ENCODE measurements at regions not wholly inside any gene's neighbourhood (a gene's known extent, or its start where the extent isn't known, plus 50 kb on each side); places are given as distances from the start of the nearest gene placed in this dataset.
"Not testable (repeated sequence)": the region's sequence is repeated elsewhere in the genome, so short reads cannot be mapped to it uniquely, and the experiment has no call there.

DNA sequence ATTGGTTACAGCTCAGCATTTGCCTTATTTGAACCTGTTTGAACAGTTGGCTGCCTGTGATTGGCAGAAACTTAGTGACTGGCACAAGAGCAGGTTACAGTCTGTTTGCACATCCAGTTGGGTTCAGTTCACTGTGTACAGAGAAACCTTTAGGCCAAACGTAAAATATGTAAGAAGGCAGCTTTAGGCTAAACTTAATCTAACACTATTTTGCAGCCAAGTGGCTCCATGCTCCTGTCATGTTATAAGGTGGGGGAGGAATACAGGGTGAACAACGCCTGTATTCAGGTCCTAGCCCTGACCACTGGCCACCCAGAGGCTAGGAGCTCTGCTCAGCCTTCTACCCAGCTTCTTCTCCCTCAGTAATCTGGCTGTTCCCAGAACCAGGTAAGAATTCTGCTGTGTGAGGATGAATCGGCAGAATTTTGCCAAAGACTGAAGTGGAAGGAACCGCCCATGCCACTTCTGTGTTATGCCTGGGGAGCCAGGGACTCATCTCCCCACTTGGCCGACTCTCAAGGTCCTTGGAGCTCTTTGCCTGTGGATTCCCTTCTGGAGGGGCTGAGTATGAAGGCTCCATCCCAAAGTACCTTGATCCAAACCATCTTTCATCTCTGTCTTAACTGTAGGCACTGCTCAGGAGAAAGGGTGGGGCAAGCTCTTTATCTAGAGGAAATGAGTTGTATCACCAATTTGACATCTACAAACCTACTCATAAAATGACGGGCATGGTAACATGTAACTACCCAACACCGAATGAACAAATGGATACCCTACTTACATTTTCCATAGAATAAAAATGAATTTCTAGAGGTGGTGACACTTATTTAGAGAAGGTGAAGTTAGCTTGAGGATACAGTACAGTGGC lies 164.4 kb upstream of the NAMPT start:
- no peak for DNase-seq (ENCODE audit: low read depth)

GRCh38 chr7:106448346-106448991 lies 163.7 kb upstream of the NAMPT start:
- DNase-seq (ENCODE audit: low read depth), result no peak

DNA sequence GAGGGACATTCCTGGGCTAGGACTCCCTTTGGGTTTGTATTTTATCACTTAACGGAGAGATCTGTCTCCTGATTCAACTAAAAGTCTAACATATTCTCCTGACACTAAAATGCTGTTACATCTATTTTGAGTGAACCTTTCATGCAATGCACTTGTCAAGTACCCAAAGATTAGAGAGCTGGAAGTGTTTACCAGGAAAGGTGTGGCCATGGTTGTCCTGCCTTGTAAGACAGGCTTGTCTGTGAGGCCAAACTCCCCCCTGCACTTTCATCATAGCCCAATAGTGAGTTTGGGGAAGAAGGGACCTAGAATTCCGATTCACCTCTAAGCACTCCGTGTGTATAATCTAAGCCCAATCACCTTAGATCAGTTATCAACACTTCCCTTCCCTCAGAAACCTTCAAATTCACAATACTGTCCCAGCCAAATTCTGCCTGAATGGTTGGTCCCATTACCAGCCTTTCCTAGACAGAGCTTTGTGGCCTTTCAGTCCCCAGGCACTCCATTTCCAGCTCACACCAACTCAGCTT lies 162.6 kb upstream of the NAMPT start:
- DNase-seq (ENCODE audit: low read depth), result no peak

GRCh38 chr7:106445366-106445765 lies 160.6 kb upstream of the NAMPT start:
- not testable (repeated sequence) for DNase-seq (ENCODE audit: low read depth)

DNA sequence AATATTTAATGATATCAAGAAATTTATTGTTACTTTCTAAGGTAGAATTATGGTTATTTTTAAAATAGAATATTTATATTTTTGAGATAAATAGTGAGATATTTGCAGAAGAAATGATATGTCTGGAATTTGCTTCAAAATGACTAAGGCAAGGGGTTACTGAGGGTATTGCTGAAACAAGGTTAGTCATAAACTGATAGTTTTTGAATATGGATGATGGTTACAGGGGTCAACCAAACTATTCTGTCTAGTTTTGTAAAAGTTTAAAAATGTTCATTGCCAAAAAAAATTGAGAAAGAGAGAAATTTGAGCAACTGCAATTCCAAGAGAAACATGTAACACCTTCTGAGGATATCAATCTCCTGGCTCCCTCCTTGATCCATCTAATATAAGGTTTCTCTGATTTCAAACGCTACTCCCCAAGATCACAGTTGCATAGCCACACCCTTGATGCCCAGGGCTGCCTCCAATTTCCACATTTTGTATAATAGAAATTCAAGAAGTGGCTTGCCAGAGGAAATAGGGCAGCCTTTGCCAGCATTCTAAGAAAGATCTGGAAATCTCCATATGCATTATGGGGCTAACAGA lies 159.4 kb upstream of the NAMPT start:
- DNase-seq (ENCODE audit: low read depth), result no peak

DNA sequence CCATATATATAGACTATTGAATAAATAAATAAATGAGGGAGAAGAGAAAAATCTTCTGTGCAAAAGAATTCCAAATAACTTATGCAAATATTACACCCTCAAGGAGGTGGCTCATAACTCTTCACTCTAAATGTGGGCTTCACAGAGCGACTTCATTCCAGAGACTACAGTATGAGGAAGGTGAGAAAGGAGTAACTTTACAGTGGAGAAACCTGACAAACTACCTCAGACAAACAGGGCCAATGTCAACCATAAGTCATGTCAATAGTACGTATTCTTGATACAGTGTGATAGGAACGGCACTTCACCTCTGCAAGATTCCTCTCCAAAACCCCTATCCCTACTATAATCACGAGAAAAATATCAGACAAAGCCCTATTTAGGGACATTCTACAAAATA lies 158.4 kb upstream of the NAMPT start:
- no peak for DNase-seq (ENCODE audit: low read depth)

- no peak for DNase-seq (ENCODE audit: low read depth)
Observed at GRCh38 chr7:106442476-106442875, 157.7 kb upstream of the NAMPT start.

DNA sequence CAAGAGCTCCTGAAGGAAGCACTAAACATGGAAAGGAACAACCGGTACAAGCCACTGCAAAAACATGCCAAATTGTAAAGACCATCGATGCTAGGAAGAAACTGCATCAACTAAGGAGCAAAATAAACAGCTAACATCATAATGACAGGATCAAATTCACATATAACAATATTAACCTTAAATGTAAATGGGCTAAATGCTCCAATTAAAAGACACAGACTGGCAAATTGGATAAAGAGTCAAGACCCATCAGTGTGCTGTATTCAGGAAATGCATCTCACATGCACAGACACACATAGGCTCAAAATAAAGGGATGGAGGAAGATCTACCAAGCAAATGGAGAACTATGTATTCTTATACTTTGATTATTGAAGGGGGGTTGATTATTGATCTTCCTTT lies 156.6 kb upstream of the NAMPT start:
- DNase-seq (ENCODE audit: low read depth), result not testable (repeated sequence)

DNA sequence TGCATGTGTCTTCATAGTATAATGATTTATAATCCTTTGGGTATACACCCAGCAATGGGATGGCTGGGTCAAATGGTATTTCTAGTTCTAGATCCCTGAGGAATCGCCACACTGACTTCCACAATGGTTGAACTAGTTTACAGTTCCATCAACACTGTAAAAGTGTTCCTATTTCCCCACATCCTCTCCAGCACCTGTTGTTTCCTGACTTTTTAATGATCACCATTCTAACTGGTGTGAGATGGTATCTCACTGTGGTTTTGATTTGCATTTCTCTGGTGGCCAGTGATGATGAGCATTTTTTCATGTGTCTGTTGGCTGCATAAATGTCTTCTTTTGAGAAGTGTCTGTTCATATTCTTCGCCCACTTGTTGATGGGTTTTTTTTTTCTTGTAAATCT lies 152.2 kb upstream of the NAMPT start:
- not testable (repeated sequence) for DNase-seq (ENCODE audit: low read depth)

- no peak for DNase-seq (ENCODE audit: low read depth)
Observed at GRCh38 chr7:106433377-106433776, 148.6 kb upstream of the NAMPT start.

- no peak for DNase-seq (ENCODE audit: low read depth)
Observed at GRCh38 chr7:106430535-106431455, 146.0 kb upstream of the NAMPT start.

DNA sequence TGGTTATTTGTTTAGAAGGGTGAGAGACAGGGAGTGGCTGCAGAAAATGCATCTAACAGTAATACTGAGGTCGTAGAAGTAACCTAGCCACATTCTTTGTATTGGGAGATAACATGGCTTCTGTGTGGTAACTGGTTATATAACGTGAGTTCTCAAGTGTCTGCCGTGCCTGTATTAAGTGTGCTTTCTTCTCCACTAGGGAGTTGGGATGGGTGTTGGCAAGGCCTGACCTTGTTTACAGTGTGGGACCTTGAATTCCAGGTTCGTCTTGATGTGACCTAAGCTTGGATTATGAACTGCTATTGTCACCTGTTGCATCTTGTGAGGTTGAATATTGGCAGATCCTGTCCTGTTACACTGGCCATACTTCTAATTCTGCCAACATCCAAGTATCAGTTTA lies 145.3 kb upstream of the NAMPT start:
- no peak for DNase-seq (ENCODE audit: low read depth)

DNA sequence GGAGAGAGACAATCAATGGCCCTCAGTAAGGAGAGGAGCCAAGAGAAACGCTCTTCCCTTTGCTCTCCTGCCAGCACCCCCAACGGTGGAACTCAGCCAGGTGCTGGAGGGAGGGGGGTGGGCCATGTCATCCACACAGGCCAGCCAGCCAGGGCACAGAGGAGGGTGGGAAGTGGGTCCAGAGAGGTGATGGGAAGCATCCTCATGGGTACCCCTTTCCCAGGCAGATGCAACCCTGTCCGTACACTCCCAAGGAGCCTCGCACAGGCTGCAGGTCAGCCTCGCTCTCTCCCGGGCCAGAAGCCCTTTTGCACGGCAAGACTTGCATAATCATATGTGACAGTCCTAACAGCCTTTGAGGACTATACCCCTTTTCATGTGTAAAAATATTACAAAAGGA lies 142.0 kb upstream of the NAMPT start:
- no peak for DNase-seq (ENCODE audit: low read depth)

DNA sequence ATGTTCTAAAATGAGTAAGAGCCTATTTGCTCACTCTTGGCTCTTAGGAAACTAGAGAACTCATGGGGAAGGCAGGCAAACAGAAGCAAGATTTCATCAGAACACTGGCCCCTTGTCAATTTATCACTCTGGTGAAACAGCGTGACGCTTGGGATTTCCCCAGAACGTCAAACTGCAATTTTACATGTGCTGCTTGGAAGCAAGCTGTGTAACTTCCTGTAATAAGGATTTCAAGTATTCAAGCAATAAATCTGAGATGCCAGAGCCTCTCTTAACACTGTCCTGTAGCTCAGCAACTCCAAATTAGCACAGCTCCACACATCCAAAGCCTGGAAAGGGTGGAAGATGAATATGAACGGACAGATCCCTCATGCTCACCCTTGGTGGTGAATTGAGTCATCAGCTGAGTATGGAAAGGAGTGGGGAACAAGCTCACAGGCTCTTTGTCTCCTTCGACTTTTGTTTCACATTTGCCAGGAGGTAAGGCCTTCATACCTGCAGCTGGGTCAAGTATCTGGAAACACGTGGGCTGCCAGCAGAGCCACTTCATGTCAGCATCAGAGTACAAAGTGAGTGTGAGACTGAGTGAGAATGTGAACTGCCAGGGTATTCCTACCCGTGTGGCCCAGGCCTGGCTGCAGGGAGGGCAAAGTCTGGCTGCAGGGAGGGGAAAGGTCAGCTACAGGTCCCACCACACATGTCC lies 140.4 kb upstream of the NAMPT start:
- peak; percentile 63 for DNase-seq (ENCODE audit: low read depth)

- DNase-seq (ENCODE audit: low read depth), result no peak
Observed at GRCh38 chr7:106424476-106425016, 139.8 kb upstream of the NAMPT start.

DNA sequence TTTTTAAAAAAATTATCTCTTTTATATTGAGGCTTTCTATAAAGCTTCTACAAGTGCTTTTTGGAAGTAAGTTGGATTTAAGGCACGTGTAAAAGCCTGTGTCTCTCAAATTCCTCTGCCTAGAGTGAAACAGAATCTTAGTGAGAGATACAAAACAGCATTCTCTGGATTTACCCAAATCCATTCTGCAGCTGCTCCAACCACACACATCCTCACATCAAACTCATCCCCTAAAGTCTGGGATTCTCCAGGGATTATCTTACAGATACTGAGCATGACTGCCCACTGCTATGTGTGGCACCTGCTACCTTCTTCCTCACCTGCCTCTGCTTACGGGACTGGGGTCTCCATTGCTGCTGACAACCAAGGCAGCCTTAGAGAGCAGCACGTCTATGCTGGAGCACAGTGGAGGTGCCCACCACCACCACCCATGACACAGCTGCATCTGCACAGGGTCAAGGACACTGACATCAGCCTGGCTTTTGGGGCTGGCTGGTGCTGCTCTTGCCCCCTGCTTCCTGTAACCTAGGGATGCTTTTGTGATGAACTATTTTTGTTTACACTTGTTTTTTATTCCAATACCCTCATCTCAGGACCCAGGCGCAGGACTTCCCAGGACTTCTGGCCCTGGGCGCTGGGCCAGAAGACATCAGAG lies 139.2 kb upstream of the NAMPT start:
- no peak for DNase-seq (ENCODE audit: low read depth)

- DNase-seq (ENCODE audit: low read depth), result no peak
Observed at GRCh38 chr7:106423111-106423510, 138.3 kb upstream of the NAMPT start.

DNA sequence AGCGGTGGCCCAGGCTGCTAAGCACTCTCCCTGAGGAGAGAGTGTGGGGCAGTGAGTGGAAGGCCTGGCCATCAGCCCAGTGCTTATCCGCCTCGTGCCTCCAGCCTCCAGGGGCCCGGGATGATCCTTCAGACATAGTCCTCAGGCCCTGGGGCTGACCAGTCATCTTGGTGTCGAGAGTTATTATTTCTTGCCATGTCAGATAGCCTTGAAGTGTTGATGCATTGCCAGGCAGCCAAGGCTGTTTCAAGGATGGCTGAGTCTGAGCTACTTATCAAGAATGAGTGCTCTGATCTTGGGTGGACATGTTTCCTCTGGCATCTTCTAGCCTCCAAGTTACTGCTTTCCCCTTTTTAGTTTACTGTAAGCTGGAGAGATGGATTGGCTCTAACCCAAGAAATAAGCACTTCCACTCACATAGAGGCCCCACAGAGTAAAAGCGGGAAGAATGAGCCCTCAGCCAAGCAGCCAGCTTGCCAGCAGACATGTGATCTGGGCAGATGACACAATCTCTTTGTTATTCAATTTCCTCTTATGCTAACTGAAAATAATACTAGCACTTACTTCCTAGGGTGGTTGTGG lies 136.5 kb upstream of the NAMPT start:
- no peak for DNase-seq (ENCODE audit: low read depth)

GRCh38 chr7:106420736-106421135 lies 136.0 kb upstream of the NAMPT start:
- no peak for DNase-seq (ENCODE audit: low read depth)

DNA sequence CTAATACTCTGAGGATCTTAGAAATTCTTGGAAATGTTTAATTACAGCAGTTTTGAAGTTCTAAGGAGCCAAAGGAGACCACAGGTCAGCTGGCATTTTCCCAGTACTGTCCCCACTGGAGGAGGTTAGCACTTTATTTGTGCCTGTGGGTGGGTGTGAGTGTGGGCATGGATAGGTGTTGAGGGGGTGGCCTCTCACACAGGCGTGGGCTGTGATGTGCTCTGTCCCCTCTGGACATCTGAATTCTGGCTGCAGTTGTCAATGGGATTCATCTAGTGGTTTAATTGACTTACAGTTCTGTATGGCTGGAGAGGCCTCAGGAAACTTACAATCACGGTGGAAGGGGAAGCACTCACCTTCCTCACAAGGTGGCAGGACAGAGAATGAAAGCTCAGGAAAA lies 135.4 kb upstream of the NAMPT start:
- no peak for DNase-seq (ENCODE audit: low read depth)

Measured in activated T-cell treated with anti-CD3 and anti-CD28 coated beads for 48 hours (primary cell).